ENCODE measurements at regions not wholly inside any gene's neighbourhood (a gene's known extent, or its start where the extent isn't known, plus 50 kb on each side); places are given as distances from the start of the nearest gene placed in this dataset.
"Not testable (repeated sequence)": the region's sequence is repeated elsewhere in the genome, so short reads cannot be mapped to it uniquely, and the experiment has no call there.

- no peak overlapping the region for H4K91ac ChIP-seq (ENCODE audit: low read depth, low read length)
- H3K9ac ChIP-seq (ENCODE audit: low read length), result no peak overlapping the region
- DNase-seq, result no peak
- no peaks in the 10 kb centered on the region for H3K27me3 ChIP-seq (ENCODE audit: insufficient read depth, low read length)
- H4K8ac ChIP-seq (ENCODE audit: low read depth, low read length), result no peak overlapping the region
- no peaks in the 10 kb centered on the region for H3K79me2 ChIP-seq (ENCODE audit: control insufficient read depth, insufficient read depth, low read length, poor library complexity)
- no peak overlapping the region for H3K27ac ChIP-seq (ENCODE audit: low read depth, low read length)
- no peaks in the 10 kb centered on the region for H3K9me3 ChIP-seq (ENCODE audit: insufficient read depth, low read depth, low read length)
- H3K36me3 ChIP-seq (ENCODE audit: control insufficient read depth in 1 of 2, insufficient read depth in 2 of 2, low read length in 2 of 2), result no peaks in the 10 kb centered on the region
- H3K4me2 ChIP-seq (ENCODE audit: low read length), result no peak overlapping the region
- no peak overlapping the region for H3K23ac ChIP-seq (ENCODE audit: low read length)
- no peak overlapping the region for H3K18ac ChIP-seq (ENCODE audit: low read length)
- no peak overlapping the region for H2BK120ac ChIP-seq (ENCODE audit: insufficient read depth, low read length, poor library complexity)
- H3K4ac ChIP-seq (ENCODE audit: low read depth, low read length), result no peak overlapping the region
- no peak overlapping the region for H4K12ac ChIP-seq (ENCODE audit: low read depth, low read length)
- no peaks in the 10 kb centered on the region for H3K4me1 ChIP-seq (ENCODE audit: control insufficient read depth in 1 of 2, insufficient read depth in 2 of 2, low read length in 2 of 2)
- no peaks in the 10 kb centered on the region for H3K79me1 ChIP-seq (ENCODE audit: low read length)
- no peak overlapping the region for H3K14ac ChIP-seq (ENCODE audit: low read length)
- no peak overlapping the region for H2BK12ac ChIP-seq (ENCODE audit: low read length)
- no CpG with 5 or more reads among the region's 3 CpGs for WGBS (ENCODE audit: extremely low coverage, insufficient coverage, insufficient read length)
- H2AK5ac ChIP-seq (ENCODE audit: low read length), result no peak overlapping the region
- no peak overlapping the region for H3K4me3 ChIP-seq (ENCODE audit: low read depth, low read length)
- H2AFZ ChIP-seq (ENCODE audit: insufficient read depth, low read length, poor library complexity), result no peak overlapping the region
- H2BK5ac ChIP-seq (ENCODE audit: low read depth, low read length, poor library complexity), result no peak overlapping the region
Observed at GRCh38 chr4:20017777-20018115, 234.0 kb upstream of the SLIT2 start.

- Histone ChIP-seq H3K36me3 (ENCODE audit: control insufficient read depth in 1 of 2, insufficient read depth in 2 of 2, low read length in 2 of 2) (no peaks in the 10 kb centered on the region), H2AK5ac (ENCODE audit: low read length) (no peak overlapping the region), H3K9ac (ENCODE audit: low read length) (no peak overlapping the region), H3K27ac (ENCODE audit: low read depth, low read length) (no peak overlapping the region), H4K91ac (ENCODE audit: low read depth, low read length) (no peak overlapping the region), H2AFZ (ENCODE audit: insufficient read depth, low read length, poor library complexity) (no peak overlapping the region), H3K79me2 (ENCODE audit: control insufficient read depth, insufficient read depth, low read length, poor library complexity) (no peaks in the 10 kb centered on the region), H2BK5ac (ENCODE audit: low read depth, low read length, poor library complexity) (no peak overlapping the region), H3K27me3 (ENCODE audit: insufficient read depth, low read length) (no peaks in the 10 kb centered on the region), H3K18ac (ENCODE audit: low read length) (no peak overlapping the region), H3K9me3 (ENCODE audit: insufficient read depth, low read depth, low read length) (no peaks in the 10 kb centered on the region), H3K79me1 (ENCODE audit: low read length) (no peaks in the 10 kb centered on the region), H2BK12ac (ENCODE audit: low read length) (no peak overlapping the region), H4K8ac (ENCODE audit: low read depth, low read length) (no peak overlapping the region), H3K4me2 (ENCODE audit: low read length) (no peak overlapping the region), H3K4me3 (ENCODE audit: low read depth, low read length) (no peak overlapping the region), H3K14ac (ENCODE audit: low read length) (no peak overlapping the region), H3K4me1 (ENCODE audit: control insufficient read depth in 1 of 2, insufficient read depth in 2 of 2, low read length in 2 of 2) (no peaks in the 10 kb centered on the region), H3K4ac (ENCODE audit: low read depth, low read length) (no peak overlapping the region), H4K12ac (ENCODE audit: low read depth, low read length) (no peak overlapping the region), H3K23ac (ENCODE audit: low read length) (no peak overlapping the region), H2BK120ac (ENCODE audit: insufficient read depth, low read length, poor library complexity) (no peak overlapping the region)
- DNase-seq, result no peak
- WGBS (ENCODE audit: extremely low coverage, insufficient coverage, insufficient read length), result no CpG with 5 or more reads among the region's 1 CpG
Observed at GRCh38 chr4:20017070-20017776, 234.5 kb upstream of the SLIT2 start.

GRCh38 chr4:20015636-20016224, 236.0 kb upstream of the SLIT2 start:
- H4K12ac ChIP-seq (ENCODE audit: low read depth, low read length), result no peak overlapping the region
- no peak for DNase-seq
- no peak overlapping the region for H3K9ac ChIP-seq (ENCODE audit: low read length)
- H3K4ac ChIP-seq (ENCODE audit: low read depth, low read length), result no peak overlapping the region
- H4K91ac ChIP-seq (ENCODE audit: low read depth, low read length), result no peak overlapping the region
- no peaks in the 10 kb centered on the region for H3K79me1 ChIP-seq (ENCODE audit: low read length)
- H3K79me2 ChIP-seq (ENCODE audit: control insufficient read depth, insufficient read depth, low read length, poor library complexity), result no peaks in the 10 kb centered on the region
- WGBS (ENCODE audit: extremely low coverage, insufficient coverage, insufficient read length), result no CpG with 5 or more reads among the region's 4 CpGs
- H2BK120ac ChIP-seq (ENCODE audit: insufficient read depth, low read length, poor library complexity), result no peak overlapping the region
- H2AK5ac ChIP-seq (ENCODE audit: low read length), result no peak overlapping the region
- no peak overlapping the region for H2BK12ac ChIP-seq (ENCODE audit: low read length)
- no peak overlapping the region for H3K27ac ChIP-seq (ENCODE audit: low read depth, low read length)
- no peak overlapping the region for H2AFZ ChIP-seq (ENCODE audit: insufficient read depth, low read length, poor library complexity)
- H4K8ac ChIP-seq (ENCODE audit: low read depth, low read length), result no peak overlapping the region
- H3K36me3 ChIP-seq (ENCODE audit: control insufficient read depth in 1 of 2, insufficient read depth in 2 of 2, low read length in 2 of 2), result no peaks in the 10 kb centered on the region
- no peak overlapping the region for H3K4me2 ChIP-seq (ENCODE audit: low read length)
- H3K18ac ChIP-seq (ENCODE audit: low read length), result no peak overlapping the region
- no peak overlapping the region for H3K23ac ChIP-seq (ENCODE audit: low read length)
- no peaks in the 10 kb centered on the region for H3K9me3 ChIP-seq (ENCODE audit: insufficient read depth, low read depth, low read length)
- H3K4me3 ChIP-seq (ENCODE audit: low read depth, low read length), result no peak overlapping the region
- H2BK5ac ChIP-seq (ENCODE audit: low read depth, low read length, poor library complexity), result no peak overlapping the region
- H3K4me1 ChIP-seq (ENCODE audit: control insufficient read depth in 1 of 2, insufficient read depth in 2 of 2, low read length in 2 of 2), result no peaks in the 10 kb centered on the region
- H3K14ac ChIP-seq (ENCODE audit: low read length), result no peak overlapping the region
- no peaks in the 10 kb centered on the region for H3K27me3 ChIP-seq (ENCODE audit: insufficient read depth, low read length)

- H2BK5ac ChIP-seq (ENCODE audit: low read depth, low read length, poor library complexity); H3K27me3 ChIP-seq (ENCODE audit: insufficient read depth, low read length); H2AK5ac ChIP-seq (ENCODE audit: low read length); H3K23ac ChIP-seq (ENCODE audit: low read length); H3K9ac ChIP-seq (ENCODE audit: low read length); H3K4me3 ChIP-seq (ENCODE audit: low read depth, low read length); H3K79me2 ChIP-seq (ENCODE audit: control insufficient read depth, insufficient read depth, low read length, poor library complexity); H3K4me1 ChIP-seq (ENCODE audit: control insufficient read depth in 1 of 2, insufficient read depth in 2 of 2, low read length in 2 of 2); H2BK120ac ChIP-seq (ENCODE audit: insufficient read depth, low read length, poor library complexity); DNase-seq; H3K79me1 ChIP-seq (ENCODE audit: low read length); H2BK12ac ChIP-seq (ENCODE audit: low read length); H4K12ac ChIP-seq (ENCODE audit: low read depth, low read length); H4K91ac ChIP-seq (ENCODE audit: low read depth, low read length); H3K4ac ChIP-seq (ENCODE audit: low read depth, low read length); H3K27ac ChIP-seq (ENCODE audit: low read depth, low read length); H3K9me3 ChIP-seq (ENCODE audit: insufficient read depth, low read depth, low read length); H3K36me3 ChIP-seq (ENCODE audit: control insufficient read depth in 1 of 2, insufficient read depth in 2 of 2, low read length in 2 of 2); H3K4me2 ChIP-seq (ENCODE audit: low read length); H3K18ac ChIP-seq (ENCODE audit: low read length); H4K8ac ChIP-seq (ENCODE audit: low read depth, low read length); H2AFZ ChIP-seq (ENCODE audit: insufficient read depth, low read length, poor library complexity); H3K14ac ChIP-seq (ENCODE audit: low read length): not testable (repeated sequence)
- no CpG with 5 or more reads among the region's 52 CpGs for WGBS (ENCODE audit: extremely low coverage, insufficient coverage, insufficient read length)
Observed at GRCh38 chr4:20003836-20004558, 247.7 kb upstream of the SLIT2 start.
